ENCODE measurements at regions not wholly inside any gene's neighbourhood (a gene's known extent, or its start where the extent isn't known, plus 50 kb on each side); places are given as distances from the start of the nearest gene placed in this dataset.
"Not testable (repeated sequence)": the region's sequence is repeated elsewhere in the genome, so short reads cannot be mapped to it uniquely, and the experiment has no call there.

GRCh38 chr3:69647511-69648110 is 91.7 kb upstream of the MITF start:
- no peak for DNase-seq (ENCODE audit: low read depth in 2 of 2)

- no peak for DNase-seq (ENCODE audit: low read depth in 2 of 2)
Measured at GRCh38 chr3:69647081-69647480, 92.2 kb upstream of the MITF start.

DNA sequence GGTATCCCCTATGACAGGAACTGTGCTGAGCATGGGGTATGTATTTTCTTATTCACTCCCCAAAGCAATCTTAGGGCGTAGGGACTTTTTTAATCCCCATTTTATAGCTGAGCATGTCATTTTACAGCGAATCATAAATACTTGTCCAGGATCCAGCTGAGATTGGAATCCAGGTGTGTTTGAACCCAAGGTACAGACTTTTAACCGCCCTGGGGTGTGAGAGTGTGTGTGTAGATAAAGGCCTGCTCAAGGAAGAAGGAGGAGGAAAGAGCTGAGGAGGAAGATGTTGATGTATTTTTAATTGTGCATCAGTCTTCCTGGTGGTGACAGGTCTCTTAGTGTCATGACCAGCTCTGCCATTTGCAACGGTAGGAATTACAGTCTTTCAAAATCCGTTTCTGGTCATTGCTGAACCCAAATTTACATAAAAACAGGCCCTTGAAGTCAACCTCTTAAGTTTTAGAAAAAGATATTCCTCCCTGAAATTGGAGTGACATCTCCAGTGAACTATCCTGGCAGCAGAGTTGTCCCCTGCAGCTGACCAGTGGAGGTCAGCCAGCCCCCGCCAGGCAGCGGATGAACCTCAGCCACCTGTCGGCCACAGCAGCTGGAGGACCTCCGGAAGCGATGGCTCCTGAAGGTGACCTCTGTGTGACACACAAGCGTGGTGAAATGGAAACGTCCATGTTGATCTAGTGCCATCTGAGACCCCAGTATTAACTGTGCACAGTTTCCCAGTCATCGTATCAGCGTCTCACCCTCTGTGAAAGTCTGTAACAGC is 92.8 kb upstream of the MITF start:
- no peak for DNase-seq (ENCODE audit: low read depth in 2 of 2)

- no peak for DNase-seq (ENCODE audit: low read depth in 2 of 2)
Measured at GRCh38 chr3:69642606-69643005, 96.7 kb upstream of the MITF start.

DNA sequence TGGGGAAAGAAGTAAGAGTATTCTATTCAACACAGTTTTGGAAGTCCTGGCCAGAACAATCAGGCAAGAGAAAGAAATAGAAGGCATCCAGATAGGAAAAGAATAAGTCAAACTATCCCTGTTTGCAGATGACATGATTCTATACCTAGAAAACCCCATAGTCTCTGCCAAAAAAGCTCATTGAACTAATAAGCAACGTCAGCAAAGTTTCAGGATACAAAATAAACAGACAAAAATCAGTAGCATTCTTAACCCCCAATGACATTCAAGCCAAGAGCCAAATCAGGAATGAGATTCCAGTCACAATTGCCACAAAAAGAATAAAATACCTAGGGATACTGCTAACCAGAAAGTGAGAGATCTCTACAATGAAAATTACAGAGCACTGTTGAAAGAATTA is 99.4 kb upstream of the MITF start:
- DNase-seq (ENCODE audit: low read depth in 2 of 2), result no peak

- no peak for DNase-seq (ENCODE audit: low read depth in 2 of 2)
Measured at GRCh38 chr3:69628951-69629350, 110.3 kb upstream of the MITF start.

DNA sequence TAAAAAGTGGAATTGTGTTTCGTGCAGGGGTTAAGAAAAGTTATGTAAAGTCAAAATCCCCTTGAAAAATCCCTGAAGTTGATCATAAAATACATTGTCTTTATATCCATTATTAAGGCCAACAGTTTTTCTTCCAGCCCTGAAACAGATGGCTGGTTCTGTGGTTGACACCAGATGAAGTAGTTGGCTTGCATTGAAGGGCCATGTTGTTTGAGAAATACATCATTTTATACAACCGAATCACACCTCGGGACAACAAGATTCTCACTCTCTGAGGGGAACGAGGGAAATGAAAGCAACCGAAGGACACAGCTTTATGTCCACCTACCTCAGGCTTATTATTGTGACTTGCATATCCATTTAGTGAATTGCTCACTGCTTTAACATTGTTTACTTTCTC is 126.0 kb upstream of the MITF start:
- DNase-seq (ENCODE audit: low read depth in 2 of 2), result no peak

GRCh38 chr3:69612791-69613190 is 126.5 kb upstream of the MITF start:
- DNase-seq (ENCODE audit: low read depth in 2 of 2), result no peak

- not testable (repeated sequence) for DNase-seq (ENCODE audit: low read depth in 2 of 2)
Measured at GRCh38 chr3:69609566-69609965, 129.7 kb upstream of the MITF start.

DNA sequence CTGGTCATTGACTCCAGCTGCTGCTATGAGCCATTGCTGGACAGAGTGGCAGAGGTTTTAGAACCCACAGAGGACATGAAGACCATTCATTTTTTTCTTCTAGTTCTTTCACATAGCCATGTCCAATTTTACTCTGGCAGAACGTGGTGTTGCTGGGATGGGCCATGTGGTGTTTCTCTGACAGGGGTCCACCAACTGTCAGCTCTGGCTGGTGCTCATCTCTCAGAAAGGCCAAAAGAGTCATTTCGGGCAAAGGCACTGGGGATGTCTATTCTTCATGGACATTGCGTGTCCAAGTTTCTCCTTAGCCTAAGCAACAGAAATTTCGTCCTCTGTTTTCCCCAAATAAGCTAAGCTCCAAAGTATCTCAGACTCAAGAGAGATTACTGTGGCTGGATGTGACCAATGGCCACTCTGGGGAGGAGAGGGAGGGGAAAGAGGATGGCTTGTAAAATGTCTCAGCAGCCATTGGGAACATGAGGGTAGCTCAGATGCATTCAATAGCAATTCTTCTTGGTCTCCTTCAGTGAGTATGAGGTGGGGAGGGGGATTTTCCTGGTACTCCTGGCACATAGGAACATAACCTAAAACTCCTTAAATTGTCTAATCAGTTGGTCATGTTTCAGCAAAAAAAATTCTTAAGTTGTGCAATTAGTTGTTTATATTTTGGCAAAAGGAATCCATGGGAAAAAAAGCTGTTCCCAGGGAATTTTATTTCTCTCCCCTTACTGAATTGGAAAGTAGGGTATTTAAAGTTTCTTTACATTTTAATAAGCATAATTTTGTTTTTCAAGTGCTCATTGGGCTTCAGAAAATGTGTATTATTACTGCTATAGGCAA is 131.6 kb upstream of the MITF start:
- DNase-seq (ENCODE audit: low read depth in 2 of 2), result no peak

DNA sequence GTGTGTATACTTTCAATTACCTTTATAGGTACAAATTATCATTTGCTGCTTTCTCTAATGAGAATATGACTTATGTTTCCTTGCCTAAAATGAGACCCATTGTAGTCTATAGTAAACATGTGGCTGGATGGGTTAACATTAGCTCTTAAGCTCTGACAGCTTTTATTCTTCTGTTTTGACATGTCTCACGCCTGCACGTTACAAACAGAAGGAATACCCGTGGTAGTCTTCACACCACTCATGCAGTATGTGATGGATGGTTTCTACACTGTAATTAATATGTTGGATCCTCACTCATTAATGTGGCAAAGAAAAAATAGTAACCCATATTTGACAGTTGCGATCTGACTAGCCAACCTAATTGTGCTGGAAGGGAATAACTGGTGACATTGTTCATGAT is 133.4 kb upstream of the MITF start:
- DNase-seq (ENCODE audit: low read depth in 2 of 2), result no peak

GRCh38 chr3:69604735-69605450 is 134.4 kb upstream of the MITF start:
- no peak for DNase-seq (ENCODE audit: low read depth in 2 of 2)

- no peak for DNase-seq (ENCODE audit: low read depth in 2 of 2)
Measured at GRCh38 chr3:69602112-69602511, 137.2 kb upstream of the MITF start.

DNA sequence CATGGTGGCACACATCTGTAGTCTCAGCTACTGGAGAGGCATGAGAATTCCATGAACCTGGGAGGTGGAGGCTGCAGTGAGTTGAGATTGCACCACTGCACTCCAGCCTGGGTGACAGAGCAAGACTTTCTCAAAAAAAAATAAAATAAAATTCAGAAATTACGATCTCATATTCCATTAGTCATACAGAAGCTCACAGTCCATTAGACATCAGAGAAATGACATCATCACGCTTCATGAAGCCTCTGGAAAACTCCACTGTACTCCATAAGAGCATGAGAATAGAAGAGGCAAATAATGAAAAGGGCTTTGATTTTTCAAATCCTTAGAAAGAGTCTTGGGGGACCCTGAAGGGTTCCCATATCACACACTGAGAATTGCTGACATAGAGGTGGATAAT is 145.0 kb upstream of the MITF start:
- no peak for DNase-seq (ENCODE audit: low read depth in 2 of 2)

DNA sequence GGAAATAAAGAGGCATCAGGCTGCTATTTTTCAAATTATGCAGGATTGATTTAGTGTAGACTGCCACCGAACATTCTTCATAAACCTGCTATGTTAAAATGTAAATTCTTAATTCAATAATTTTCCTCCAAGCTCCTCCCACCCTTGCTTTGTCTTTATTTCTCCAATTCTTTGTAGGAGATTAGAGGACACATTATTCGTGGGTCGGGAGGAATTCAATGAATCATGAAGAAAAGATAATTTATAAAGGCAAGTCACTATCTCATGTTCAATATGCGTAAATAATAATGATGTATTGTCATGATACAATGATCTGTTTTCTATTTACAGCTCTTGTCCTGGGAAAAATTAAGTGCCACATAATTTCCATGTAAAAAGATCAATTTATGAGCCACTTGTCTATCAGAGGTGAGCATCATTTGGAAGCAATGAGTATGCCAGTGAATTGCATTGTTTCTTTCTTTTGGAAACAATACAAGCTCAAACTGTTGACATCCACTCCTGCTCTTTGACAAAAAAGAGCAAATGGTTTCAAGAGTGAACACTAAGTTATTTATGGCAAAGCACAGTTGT is 148.0 kb upstream of the MITF start:
- DNase-seq (ENCODE audit: low read depth in 2 of 2), result no peak

DNA sequence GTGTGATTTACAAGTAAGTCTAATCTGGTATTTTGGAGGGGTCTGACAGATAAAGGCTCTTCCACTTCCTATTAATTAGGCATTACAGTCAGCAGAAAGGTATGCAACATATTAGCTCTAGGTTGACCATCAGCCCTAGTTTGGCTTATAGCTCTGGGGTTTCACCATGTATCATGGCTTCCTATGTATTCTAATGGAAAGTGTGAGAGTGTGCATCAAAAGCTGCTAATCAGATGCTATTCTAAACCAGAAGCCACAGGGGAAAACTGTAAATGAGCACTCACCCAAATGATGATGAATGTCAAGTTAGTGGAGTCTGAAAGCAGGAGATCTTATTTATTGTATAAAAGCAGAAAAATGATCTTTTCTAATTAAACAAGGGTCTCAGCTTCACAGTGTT is 149.2 kb upstream of the MITF start:
- no peak for DNase-seq (ENCODE audit: low read depth in 2 of 2)

DNA sequence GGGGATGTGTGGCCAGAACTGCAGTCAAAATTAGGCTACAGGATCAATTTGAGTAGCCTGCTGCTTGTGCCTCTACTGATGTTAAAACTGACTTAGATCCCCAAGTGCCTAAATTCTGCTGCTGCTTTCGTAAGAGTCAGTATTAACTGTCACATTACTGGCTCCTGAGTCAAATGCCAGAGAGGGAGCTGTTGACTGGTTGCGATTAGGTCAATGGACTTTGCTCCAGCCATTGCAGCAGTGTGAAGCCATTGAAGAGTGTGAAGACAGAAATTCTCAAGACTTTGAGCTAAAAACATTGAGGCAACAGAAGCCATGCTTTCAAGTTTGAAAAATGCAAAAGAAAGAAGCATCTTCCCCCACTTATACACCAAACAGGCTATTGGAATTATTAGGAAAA is 151.1 kb upstream of the MITF start:
- DNase-seq (ENCODE audit: low read depth in 2 of 2), result no peak

GRCh38 chr3:69585472-69585871 is 153.8 kb upstream of the MITF start:
- no peak for DNase-seq (ENCODE audit: low read depth in 2 of 2)

DNA sequence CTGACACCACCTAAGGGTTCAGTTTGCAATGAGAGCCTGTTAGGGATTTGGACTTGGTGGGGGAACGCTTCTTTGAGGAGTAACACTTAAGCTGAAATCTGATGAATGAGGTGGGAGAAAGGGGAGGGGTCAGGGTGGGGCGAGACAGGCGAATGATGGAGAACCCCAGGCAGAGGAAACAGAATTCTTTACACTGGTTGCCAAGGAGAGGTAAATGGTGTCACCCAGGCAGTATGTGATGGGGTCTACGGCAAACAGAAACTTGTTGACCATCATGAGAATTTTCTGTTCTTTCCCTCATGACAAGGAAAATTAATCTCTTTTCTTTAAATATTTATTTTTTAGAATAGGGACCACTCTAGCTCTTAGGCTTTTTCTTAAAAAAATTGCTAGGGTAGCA is 157.2 kb upstream of the MITF start:
- no peak for DNase-seq (ENCODE audit: low read depth in 2 of 2)

DNA sequence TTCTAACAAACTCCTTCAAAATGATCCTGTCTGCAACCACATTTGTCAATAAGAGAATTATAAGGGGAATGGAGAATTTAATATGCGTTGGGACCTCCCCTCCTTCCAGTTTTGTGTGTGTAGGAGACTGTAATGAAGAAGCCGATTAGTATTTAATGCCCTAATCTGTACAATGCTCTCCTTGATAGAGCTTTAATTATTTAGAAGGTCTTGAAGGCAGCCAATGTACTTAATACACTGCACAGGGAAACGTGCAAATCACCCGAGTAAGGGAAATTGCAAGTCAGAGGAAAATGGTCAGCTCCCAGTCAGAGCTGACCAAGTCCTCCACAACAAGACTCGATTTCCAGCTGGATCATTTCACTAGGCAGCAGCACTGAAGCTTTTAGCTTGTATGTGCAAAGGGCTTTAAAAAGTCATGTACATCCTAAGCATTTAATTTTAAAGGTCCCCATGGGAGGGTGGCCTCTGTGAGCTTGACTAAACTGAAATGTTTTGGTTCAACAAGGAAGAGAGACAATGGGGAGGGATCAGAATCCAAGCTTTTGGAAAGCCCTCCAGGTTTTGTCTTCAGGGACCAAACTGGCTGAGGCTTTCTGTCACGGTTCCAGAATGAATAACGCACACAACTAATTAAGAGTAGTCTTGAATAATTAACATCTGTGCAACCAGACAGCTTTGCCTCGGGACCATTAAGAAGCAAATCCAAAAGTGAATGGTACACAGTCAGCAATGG is 159.8 kb upstream of the MITF start:
- DNase-seq (ENCODE audit: low read depth in 2 of 2), result no peak

DNA sequence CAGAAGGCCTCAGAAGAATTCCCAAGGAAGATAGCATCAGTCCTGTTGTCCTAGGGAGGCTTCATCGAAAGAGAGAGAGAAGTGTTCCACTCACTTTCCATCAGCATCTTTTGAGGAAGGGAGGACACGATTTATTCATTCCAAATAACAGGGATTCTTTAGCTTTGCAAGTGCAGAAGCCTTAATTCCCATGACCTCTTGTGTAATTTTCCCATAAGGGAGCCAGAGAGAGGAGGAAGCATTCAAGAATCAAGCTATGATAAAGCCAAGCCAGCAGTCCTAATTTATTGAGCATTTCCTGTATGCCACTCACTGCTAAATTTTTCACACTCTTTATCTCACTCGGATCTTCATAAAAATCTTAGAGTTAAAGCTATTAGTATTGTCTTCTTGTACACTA is 169.7 kb upstream of the MITF start:
- DNase-seq (ENCODE audit: low read depth in 2 of 2), result no peak
